Tibial nerve (tissue), 4 donors: ENCODE measurements at regions not wholly inside any gene's neighbourhood (a gene's known extent, or its start where the extent isn't known, plus 50 kb on each side); places are given as distances from the start of the nearest gene placed in this dataset.

ENCODE experiments used
- DNase-seq, 2 donors: peaks; one replicate each; pipeline ENCODE4 v3.0.0-alpha.2; 2019; ENCODE audit warnings: low spot score in 2 of 2
- H3K27ac ChIP-seq, 4 donors: fragments of 200-600 bp; sonication (generic) in 3 of 4; one replicate each; pipeline ENCODE4 v1.5.1; 2017 to 2019; ENCODE audit warnings: mild to moderate bottlenecking in 1 of 4
- H3K27me3 ChIP-seq, 2 donors: fragments of 200-600 bp; sonication (generic) in 1 of 2; one replicate each; pipeline versions ENCODE4 v1.5.1 to v1.6.0; 2017 to 2019
- H3K36me3 ChIP-seq, 3 donors: fragments of 200-600 bp; sonication (generic); one replicate each; pipeline ENCODE4 v1.5.1; 2018 to 2019
- H3K4me1 ChIP-seq, 4 donors: fragments of 200-600 bp; sonication (generic) in 3 of 4; one replicate each; pipeline ENCODE4 v1.5.1; 2017 to 2019
- H3K4me3 ChIP-seq, 4 donors: fragments of 200-600 bp; sonication (generic) in 3 of 4; one replicate each; pipeline ENCODE4 v1.5.1; 2017 to 2019; ENCODE audit warnings: mild to moderate bottlenecking in 1 of 4, moderate library complexity in 1 of 4
- H3K9me3 ChIP-seq, 4 donors: fragments of 200-600 bp; sonication (generic) in 3 of 4; one replicate each; pipeline ENCODE4 v1.5.1; 2017 to 2019
- EP300 ChIP-seq, 2 donors: sonication (generic); formaldehyde crosslinking; IDR thresholded peaks; one replicate each; pipeline ENCODE4 v1.6.1; 2017; ENCODE audit warnings: antibody characterized with exemption in 2 of 2, mild to moderate bottlenecking in 1 of 2
- POLR2A ChIP-seq, 2 donors: fragments of 450-650 bp; IDR thresholded peaks; one replicate each; pipeline ENCODE4 v1.6.1; 2017; ENCODE audit warnings: antibody characterized with exemption in 2 of 2, mild to moderate bottlenecking in 2 of 2, moderate library complexity in 2 of 2
- WGBS, 2 donors: methylation state at CpG; one replicate each; pipeline ENCODE4 v1.1.5; 2018; 5-methylcytosine and 5-hydroxymethylcytosine counted together
- TF ChIP-seq, protein P1 (sequence below), 5 experiments: fragments of 200-600 bp in 3 of 5; fragments of 450-650 bp in 2 of 5; sonication (generic) in 3 of 5; IDR thresholded peaks; one replicate each; pipeline ENCODE4 v1.5.1; 2016 to 2019; ENCODE audit warnings: antibody characterized with exemption in 5 of 5, mild to moderate bottlenecking in 3 of 5, moderate library complexity in 2 of 5

DNA sequence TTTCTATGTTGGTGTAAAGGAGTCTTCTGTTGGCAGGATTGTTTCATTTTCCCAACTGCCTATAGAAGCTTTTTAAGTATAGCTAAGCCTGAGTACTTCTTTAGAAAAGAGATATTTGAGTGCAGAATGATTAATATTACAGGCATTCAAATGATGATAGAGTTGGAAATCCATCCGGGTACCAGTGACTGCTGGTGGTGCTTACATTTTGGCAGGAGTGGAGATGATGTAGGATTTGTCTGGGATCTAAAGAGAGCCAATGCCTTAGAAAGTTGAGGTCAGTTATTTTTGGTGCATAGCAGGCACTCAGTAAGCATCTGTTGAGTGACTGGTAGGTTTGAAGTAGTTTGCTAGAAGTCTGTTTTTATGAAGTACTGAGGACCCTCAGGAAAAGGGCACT is 433.5 kb downstream of the DMAC1 start:
- TF ChIP-seq EP300 (IDR thresholded peaks at IDR 0.05): no peak
- no peak for TF ChIP-seq POLR2A (IDR thresholded peaks at IDR 0.05)
- TF ChIP-seq, protein P1, sequence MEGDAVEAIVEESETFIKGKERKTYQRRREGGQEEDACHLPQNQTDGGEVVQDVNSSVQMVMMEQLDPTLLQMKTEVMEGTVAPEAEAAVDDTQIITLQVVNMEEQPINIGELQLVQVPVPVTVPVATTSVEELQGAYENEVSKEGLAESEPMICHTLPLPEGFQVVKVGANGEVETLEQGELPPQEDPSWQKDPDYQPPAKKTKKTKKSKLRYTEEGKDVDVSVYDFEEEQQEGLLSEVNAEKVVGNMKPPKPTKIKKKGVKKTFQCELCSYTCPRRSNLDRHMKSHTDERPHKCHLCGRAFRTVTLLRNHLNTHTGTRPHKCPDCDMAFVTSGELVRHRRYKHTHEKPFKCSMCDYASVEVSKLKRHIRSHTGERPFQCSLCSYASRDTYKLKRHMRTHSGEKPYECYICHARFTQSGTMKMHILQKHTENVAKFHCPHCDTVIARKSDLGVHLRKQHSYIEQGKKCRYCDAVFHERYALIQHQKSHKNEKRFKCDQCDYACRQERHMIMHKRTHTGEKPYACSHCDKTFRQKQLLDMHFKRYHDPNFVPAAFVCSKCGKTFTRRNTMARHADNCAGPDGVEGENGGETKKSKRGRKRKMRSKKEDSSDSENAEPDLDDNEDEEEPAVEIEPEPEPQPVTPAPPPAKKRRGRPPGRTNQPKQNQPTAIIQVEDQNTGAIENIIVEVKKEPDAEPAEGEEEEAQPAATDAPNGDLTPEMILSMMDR (IDR thresholded peaks at IDR 0.05): no peak
- no peak overlapping the region for H3K4me3 ChIP-seq
- peaks cover 0 to 23% (median 0%) of the 10 kb centered on the region in 4 donors for H3K4me1 ChIP-seq
- H3K27ac ChIP-seq: no peak overlapping the region
- no peak for DNase-seq
- 33 to 65% methylated on average over 1 of the region's 1 CpG for WGBS, 2 donors
- no peaks in the 10 kb centered on the region for H3K36me3 ChIP-seq
- no peaks in the 10 kb centered on the region for H3K9me3 ChIP-seq
- no peaks in the 10 kb centered on the region for H3K27me3 ChIP-seq

DNA sequence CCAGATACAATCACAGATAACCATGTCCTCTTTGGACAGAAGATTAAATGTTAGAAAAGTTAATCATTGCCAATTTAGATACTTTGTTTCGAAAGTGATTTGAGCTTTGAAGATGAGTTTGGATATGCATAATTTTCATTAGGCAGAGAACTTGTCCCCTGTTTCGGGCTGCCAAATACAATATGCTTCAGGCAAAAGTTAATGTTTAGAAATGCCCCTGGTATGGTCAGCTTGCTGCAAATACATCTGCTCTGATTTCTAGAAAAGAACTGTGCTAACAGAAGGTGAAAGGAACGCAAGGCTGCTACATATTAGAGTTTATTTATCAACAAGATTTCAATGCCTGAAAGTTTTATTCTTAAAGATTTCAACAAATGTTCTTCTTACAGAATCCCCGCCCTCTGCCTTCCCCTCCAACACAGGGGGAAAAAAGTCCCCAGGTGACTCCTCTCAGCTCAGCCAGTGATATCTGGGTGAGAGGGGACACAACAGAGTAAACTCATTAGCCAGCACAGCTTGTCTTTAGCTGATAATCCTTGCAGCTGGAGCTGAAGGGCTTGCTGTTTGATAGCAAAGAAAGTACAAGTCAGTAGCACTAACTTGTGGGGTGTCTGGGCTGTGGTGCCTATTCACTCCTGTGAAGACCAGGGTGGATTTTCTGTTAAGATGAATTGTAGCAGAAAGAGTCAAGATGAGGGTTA is 435.7 kb downstream of the DMAC1 start:
- Histone ChIP-seq H3K9me3 (no peaks in the 10 kb centered on the region), H3K4me3 (no peak overlapping the region), H3K27me3 (no peaks in the 10 kb centered on the region), H3K36me3 (no peaks in the 10 kb centered on the region), H3K4me1 (peaks cover 0 to 10% (median 0%) of the 10 kb centered on the region in 4 donors), H3K27ac (no peak overlapping the region)
- 86% methylated on average over 4 of the region's 4 CpGs for WGBS, 2 donors
- TF ChIP-seq POLR2A (IDR thresholded peaks at IDR 0.05): no peak
- no peak for TF ChIP-seq EP300 (IDR thresholded peaks at IDR 0.05)
- TF ChIP-seq, protein P1 (IDR thresholded peaks at IDR 0.05): no peak
- DNase-seq: no peak

DNA sequence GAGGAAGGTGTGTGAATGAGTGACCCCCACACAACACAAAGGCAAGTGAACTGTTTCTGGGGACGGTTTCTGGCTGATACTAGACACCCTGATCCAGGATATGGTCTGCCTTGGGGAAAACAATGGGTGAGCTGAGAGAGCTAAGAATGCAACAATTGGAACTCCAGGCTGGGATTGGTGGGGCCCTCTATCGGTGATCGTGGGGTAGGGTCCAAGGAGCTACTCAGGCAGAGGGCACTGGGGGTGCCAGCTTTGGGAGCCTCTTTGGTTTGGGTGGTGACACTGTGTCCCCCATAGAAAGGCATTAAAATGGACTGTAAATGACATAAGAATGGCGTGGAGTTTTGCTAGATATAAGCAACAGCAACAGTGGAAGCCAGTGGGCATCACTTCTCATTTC is 439.1 kb downstream of the DMAC1 start:
- H3K27me3 ChIP-seq: no peaks in the 10 kb centered on the region
- H3K9me3 ChIP-seq: no peaks in the 10 kb centered on the region
- H3K36me3 ChIP-seq: no peaks in the 10 kb centered on the region
- H3K4me3 ChIP-seq: no peak overlapping the region
- WGBS, 2 donors: 67 to 73% methylated on average over 4 of the region's 4 CpGs
- no peak for DNase-seq
- no peaks in the 10 kb centered on the region for H3K4me1 ChIP-seq
- H3K27ac ChIP-seq: no peak overlapping the region
- TF ChIP-seq, protein P1 (IDR thresholded peaks at IDR 0.05): no peak
- TF ChIP-seq POLR2A (IDR thresholded peaks at IDR 0.05): no peak
- TF ChIP-seq EP300 (IDR thresholded peaks at IDR 0.05): no peak

DNA sequence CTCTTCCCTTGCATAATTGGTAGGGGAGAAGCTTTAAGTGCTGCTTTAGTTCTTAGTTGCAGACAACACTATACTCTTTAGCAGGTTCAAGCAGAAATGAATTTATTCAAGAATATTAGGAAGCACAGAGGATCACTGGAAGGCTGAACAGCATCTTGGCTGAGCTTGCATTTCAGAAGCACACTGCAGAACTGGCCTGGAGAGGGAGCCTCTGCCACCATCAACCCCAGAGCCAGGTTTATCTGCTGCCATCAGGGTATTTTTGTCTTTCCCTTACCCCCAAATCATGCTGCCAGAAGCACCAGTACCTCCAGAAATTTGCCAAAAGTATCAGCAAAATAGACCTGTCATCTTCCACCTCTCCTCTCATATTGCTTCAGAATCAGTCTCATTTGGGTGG is 440.7 kb downstream of the DMAC1 start:
- TF ChIP-seq POLR2A (IDR thresholded peaks at IDR 0.05): no peak
- TF ChIP-seq EP300 (IDR thresholded peaks at IDR 0.05): no peak
- TF ChIP-seq, protein P1 (IDR thresholded peaks at IDR 0.05): no peak
- Histone ChIP-seq H3K36me3 (no peaks in the 10 kb centered on the region), H3K4me3 (no peak overlapping the region), H3K27me3 (no peaks in the 10 kb centered on the region), H3K4me1 (no peaks in the 10 kb centered on the region), H3K27ac (no peak overlapping the region), H3K9me3 (no peaks in the 10 kb centered on the region)
- no peak for DNase-seq

DNA sequence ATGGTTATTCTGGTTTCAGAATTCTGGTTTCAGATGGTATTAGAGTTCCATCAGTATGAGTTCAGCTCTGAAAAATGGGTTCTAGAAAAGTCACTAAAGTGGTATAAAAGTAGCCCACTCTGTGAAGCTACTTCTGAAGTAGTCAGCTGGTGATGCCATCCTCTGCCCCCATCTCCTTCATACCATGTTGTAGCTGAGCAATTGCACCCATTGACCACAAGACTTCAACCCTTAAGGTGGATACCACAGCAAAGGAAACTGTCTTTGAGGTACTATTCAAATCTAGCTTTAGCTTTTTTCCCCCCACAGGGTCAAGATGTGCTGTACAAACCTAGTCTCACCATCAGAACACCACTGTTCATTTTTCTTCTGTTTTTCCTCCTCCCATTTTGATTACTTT is 444.9 kb downstream of the DMAC1 start:
- H3K36me3 ChIP-seq: no peaks in the 10 kb centered on the region
- TF ChIP-seq EP300 (IDR thresholded peaks at IDR 0.05) (no peak), POLR2A (IDR thresholded peaks at IDR 0.05) (no peak)
- H3K9me3 ChIP-seq: no peaks in the 10 kb centered on the region
- no peaks in the 10 kb centered on the region for H3K27me3 ChIP-seq
- H3K4me1 ChIP-seq: no peaks in the 10 kb centered on the region
- no peak overlapping the region for H3K4me3 ChIP-seq
- no peak for DNase-seq
- H3K27ac ChIP-seq: no peak overlapping the region

DNA sequence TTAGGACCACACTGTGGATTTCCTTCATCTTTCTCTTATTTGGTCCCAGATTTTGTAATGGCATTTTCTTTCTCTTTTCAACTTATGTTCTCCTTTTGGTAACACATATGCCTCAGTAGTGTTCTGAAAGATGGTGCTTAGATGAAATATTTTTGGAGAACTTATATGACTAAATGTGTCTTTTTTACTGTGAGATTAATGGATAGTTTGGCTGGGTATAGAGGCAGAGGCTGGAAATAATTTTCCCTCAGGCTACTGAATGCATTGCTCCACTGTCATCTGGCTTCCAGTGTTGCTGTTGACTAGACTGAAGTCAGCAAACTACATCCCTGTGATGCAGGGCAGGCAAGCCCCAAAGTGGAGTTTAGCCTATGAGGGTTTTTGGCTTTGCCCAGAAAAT is 450.9 kb downstream of the DMAC1 start:
- Histone ChIP-seq H3K9me3 (peaks cover 0 to 9% (median 0%) of the 10 kb centered on the region in 4 donors), H3K4me3 (no peak overlapping the region), H3K4me1 (no peaks in the 10 kb centered on the region), H3K27ac (no peak overlapping the region), H3K36me3 (no peaks in the 10 kb centered on the region), H3K27me3 (no peaks in the 10 kb centered on the region)
- DNase-seq: no peak
- TF ChIP-seq EP300 (IDR thresholded peaks at IDR 0.05) (no peak), POLR2A (IDR thresholded peaks at IDR 0.05) (no peak)
- TF ChIP-seq, protein P1 (IDR thresholded peaks at IDR 0.05): no peak
